SHP77 treated with DMSO at 0.1 percent for 48 hours (cell line): ENCODE measurements at regions not wholly inside any gene's neighbourhood (a gene's known extent, or its start where the extent isn't known, plus 50 kb on each side); places are given as distances from the start of the nearest gene placed in this dataset.

ENCODE experiments used
- DNase-seq: peaks from one replicate; lab custom pipeline; 2025; lab: John Stamatoyannopoulos, UW

DNA sequence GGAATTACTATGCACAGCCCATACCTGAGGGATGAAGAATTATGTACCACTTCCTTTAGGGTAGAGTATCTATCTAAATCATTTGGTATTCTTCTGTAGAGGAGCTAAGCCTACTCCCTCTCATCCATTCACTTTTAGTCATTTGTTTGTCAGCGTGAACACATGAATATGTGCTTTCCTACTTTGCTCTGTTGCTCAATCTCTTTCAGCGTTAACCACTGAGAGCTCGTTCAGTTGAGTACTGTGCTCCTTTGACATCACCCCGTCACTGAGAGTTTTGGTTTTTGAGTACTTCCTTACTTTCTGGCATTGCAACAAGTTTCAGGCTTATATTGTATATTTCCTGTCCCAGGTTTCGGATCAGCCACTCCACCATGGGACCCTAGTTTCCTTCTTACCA is 700.6 kb downstream of the NLGN4X start:
- no peak for DNase-seq

DNA sequence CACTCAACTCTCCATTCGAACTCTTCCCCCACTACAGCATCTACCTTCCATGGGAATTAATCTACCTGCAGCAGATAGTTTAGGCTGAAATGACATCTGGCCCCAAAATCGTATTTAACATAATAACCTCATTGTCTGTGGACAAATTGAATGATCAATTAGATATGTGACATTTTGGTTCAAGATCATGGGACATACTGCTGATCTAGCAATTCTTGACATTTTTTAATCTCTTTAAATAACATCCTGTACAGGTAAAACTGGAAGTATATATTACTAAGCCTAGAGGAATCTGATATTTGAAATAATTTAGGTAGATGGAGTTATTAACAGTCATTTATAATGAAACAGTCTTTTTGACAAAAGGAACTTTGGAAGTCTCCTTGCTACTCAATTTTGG is 702.5 kb downstream of the NLGN4X start:
- no peak for DNase-seq

DNA sequence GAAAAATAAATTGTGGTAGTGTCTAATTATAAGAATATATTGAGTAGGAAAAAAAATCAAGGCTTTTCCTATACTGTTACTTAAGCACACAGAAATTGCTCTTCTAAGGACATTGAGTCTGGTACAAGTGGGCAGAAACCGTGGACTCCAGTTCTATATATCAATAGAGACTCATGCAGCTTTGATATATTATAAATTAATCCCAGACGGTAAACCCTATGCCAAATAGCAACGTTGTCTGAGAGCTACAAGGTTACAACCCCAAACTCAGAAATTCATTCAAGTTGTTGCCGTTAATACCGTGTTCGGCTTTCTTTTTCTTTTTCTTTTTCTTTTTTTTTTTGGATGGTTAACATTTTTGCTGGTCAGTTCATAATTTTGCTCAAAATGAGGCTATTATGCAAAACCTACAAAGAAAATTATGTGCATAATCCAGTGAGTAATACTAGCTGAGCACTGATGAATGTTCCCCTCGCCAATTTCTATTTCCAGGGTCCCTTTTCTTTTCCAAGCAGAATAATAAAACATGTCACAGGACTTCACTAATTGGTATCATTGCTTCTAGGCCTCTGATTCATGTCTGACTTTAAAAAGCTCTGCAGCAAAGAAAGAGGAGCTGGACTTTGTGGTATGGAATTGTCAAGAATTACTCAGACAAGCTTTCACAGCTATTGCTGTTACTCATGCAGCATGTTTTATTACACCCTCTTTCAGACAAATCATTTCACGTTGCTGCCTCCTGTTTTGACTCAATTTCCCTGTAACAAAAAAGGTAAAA is 737.7 kb downstream of the NLGN4X start:
- no peak for DNase-seq

DNA sequence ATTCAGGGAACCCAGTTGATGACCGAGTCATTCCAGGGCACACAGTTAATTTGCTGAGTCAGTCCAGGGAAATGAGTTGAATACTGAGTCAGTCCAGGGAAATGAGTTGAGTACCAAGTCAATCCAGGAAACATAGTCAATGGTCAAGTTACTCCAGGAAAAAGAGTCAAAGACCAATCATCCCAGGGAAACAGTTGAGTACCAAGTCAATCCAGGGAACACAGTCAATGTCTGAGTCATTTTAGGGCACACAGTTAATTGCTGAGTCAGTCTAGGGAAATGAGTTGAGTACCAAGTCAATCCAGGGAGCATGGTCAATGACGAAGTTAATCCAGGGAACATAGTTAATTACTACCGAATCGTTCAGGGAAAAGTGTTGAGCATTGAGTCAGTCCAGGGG is 754.4 kb downstream of the NLGN4X start:
- DNase-seq: no peak

DNA sequence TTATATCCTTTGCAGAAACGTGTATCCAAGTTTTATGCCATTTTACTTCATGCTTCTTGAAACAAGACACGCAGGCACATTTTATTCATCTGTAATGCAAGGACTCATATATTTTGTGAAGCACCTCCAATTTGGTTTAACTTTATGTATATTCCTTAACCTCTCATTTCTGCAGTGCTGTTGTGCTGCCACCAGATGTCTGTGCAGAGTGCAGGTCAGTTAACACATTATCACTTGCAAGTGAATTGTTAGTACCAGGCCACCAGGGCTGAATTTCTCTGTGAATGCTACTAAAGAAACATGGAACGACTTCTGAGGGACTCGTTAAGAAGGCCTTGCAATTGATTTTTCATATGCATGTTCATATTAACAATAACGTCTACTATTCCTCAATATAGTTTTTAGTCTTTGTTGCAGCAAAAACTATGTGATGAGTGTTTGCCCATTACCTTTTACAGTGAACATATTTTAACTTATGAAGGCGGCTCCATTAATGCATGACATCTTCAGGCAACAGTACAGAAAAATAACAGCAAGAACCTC is 770.3 kb downstream of the NLGN4X start:
- no peak for DNase-seq

DNA sequence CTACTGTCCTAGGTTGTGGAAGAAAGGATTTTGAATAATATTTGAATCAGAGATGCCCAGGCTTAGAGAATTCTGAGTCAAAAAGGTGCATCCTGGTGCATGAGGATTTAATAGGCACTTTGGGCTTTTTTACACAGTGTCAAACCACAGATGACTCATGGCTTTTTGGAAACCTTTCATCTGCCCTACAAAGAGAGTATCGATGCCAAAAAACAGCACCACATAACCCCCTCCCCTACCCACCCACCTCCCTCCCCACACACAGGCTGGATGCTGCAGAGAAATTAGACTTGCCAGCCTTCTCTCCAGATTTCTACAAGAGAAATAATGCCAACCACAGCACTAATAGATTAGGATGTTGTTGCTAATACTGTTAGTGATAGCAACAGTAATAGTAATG is 779.3 kb downstream of the NLGN4X start:
- no peak for DNase-seq

DNA sequence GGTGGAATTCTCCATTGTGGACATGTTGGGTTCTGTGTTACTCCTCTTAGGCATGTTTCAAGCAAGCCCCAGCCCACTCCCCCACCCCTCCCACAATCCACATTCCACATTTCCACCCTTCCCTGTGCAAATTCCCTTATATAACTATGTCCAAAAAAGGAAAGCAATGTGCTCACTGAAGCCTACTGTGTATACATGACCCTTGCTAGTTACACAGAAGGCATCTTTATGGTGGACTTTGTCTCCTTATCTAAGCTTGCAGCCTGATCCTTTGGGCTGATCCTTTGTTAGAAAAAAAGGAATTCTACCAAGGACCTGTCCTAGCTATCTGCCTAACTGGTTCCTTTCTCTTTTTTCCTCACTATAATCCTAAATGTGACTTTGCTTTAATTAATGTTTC is 796.8 kb downstream of the NLGN4X start:
- no peak for DNase-seq

DNA sequence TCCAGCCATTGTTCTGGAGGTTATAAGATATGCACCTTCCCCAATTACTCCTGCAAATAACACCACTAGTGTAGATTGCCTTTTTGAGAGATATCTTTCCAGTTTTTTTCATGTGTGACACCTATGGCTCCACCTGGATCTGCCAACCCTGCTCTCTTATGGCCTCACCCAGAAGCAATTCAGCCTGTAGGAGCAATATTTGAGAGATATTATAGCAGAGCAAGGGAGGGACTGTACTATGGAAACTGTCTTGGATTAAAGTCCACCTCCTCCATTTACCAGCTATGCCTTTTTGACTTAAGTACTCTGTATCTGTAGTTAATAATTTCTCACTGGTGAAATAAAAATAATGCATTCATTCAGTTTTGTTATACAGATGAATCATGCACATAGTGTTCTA is 803.5 kb downstream of the NLGN4X start:
- no peak for DNase-seq

DNA sequence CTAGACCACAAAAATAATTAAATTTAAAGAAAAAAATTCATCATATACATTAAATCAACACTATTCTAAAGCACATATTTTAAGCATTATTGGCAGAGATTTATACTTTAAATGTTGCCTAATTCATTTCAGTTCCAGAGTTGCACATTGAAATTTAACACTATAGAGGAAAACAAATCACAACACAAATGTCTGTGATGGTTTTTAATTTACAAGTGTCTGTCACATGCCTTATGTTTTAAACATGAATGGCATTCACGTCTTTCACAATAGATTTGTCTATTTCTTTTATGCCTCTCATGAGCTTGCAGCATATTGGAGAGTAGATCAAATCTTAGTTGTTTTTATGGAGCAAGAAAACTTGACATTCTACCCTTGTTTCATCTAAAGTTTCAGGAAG is 811.3 kb downstream of the NLGN4X start:
- DNase-seq: no peak

DNA sequence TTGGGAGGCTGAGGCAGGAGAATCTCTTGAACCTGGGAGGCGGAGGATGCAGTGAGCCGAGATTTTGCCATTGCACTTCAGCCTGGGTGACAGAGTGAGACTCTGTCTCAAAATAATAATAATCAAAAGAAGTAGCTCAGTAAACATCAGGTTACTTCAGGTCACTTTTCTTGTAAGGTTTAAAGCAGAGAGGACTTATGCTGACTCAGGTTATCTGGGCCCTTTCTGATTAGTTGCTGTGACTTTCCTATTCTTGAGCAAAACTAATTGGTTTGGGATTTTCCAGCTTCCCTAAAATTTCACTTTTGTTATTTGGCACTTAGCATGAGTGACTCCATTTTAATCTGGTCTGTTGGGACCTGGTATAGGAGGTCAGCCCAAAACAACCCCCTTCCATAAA is 812.9 kb downstream of the NLGN4X start:
- DNase-seq: no peak

DNA sequence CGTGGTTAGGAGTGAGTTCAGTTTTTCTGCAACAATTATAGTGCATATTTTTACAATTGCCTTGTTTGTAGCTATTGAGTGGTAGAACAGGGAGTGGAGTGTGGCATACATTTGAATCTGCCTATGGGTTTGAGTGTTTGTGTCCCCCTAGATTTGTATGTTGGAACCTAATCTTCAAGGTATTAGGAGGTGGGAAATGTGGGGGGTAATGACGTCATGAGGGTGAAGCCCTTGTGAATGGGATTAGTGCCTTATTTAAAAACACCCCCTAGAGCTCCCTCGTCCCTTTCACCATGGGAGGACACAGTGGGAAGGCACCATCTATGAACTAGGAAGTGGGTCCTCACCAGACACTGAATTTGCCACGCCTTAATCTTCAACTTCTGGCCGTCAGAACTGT is 819.6 kb downstream of the NLGN4X start:
- DNase-seq: no peak

DNA sequence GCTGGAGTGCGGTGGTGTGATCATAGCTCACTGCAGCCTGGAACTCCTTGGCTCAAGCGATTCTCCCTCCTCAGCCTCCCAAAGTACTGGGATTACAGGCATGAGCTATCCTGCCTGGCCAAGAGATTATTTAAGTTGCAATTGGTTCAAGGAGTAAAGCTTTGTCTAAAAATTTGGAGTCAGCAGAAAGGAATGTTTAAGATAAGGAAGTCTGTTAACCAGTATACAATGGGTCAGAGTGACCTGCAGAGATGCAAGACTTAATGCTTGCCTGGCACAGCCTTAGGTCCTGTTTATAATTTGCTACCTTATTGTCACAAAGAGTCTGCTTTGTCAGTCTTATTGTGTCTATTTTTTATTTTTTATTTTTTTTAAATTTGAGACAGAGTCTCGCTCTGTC is 826.2 kb downstream of the NLGN4X start:
- no peak for DNase-seq

DNA sequence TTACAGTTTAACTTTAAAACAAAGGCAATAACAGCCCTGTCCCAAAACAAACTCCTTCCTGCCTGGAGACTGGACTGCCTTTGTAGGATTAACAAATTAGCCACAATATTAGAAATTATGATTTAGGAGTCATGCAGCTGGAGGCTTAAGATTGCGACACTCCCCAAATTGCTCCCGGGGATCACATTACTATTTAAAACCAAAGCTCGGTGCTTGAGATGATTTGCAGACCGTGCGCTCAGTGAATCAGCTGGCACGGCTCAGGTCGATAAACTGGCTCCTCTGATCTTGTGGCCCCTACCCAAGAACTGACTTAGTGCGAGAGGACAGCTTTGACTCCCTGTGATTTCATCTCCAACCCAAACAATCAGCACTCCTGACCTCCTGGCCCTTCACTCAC is 829.3 kb downstream of the NLGN4X start:
- no peak for DNase-seq

DNA sequence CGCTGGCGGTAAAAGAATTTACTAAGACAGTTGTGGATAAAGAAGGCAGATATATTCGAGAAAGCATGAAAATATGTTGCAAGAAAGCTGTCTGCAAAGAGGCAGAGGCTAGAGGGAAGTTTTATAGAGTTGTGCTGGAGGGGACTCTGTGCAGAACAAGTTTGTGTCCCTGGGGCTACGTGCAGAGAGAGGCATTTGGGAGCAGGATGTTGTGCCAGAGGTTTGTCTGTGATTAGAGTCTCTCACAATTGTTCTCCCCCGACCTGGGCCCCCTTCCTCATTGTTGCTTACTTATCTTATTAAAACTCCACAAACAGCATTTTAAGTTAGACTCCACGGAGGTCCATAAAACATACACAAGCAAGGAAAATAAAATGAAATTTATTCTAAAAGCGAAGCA is 831.3 kb downstream of the NLGN4X start:
- DNase-seq: no peak

DNA sequence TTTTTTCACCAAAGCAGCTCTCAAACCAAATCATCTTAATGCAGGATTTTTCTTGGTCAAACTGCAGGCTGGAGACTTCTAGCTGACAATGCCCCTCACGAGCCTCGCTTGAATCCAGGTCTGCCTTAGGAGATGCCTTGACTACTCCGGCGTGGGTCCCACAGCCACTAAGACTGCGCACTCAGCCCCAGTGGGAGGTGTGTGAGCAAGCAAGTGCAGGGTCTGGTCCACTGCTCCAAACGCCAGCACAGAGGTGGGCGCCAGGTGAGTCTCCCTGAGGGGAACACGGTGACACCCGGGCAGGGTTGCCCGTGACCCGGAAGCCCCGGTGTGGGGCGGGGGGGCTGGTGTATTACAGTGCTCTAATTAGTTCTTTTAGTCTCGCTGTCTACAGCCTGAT is 838.3 kb downstream of the NLGN4X start:
- DNase-seq: no peak

DNA sequence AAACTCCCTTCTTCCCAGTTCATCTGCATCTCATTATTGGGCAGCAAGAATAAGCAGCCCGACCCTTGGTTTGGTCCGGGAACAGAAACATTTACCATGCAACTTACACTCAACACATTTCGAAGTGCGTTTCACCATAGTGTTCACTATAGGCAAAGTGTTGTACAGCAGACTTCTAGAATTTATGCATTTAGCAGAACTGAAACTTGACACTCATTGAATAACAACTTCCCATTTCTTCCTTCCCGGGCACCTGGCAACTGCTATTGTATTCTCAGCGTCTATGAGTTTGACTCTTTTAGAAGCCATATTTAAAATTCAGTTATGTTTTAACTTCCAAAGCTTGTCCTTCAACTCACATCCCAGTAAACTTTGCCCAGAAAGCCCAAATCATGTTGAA is 840.6 kb downstream of the NLGN4X start:
- DNase-seq: no peak

DNA sequence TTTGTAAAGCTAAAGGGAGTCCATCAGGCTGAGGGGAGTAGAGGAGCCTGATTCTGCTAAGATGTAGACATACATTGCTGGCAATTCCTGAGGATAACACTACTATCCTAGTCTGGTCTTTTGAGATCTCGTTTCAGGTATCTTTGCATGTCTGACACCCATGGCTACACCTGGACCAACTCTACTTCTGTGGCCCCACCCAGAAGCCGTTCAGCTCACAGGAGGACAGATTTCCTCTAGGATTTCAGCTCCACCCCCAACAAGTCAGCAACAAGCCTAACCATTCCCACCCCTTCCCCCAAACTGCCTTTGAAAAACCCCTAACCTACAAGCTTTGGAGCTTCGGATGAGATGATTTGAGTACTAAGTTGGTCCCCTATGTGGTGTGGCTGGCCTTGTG is 848.2 kb downstream of the NLGN4X start:
- DNase-seq: no peak

DNA sequence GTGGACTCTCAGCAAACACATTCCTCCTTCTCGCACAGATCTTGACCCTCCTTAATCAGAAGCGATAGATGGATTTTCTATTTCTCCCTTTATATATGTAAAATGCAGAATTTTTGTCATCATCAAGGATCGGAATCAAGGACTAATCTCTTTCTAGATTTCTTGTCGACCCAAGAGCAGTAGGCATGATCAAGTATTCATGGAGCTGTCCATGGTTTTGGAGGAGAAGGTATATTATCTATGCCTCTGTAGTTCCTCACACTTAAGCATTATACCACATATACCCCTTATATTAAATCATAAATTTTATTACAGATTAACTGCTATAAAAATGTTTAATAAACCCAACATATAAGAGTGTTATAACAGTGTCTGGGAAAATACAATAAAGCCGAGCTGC is 886.8 kb downstream of the NLGN4X start:
- no peak for DNase-seq

DNA sequence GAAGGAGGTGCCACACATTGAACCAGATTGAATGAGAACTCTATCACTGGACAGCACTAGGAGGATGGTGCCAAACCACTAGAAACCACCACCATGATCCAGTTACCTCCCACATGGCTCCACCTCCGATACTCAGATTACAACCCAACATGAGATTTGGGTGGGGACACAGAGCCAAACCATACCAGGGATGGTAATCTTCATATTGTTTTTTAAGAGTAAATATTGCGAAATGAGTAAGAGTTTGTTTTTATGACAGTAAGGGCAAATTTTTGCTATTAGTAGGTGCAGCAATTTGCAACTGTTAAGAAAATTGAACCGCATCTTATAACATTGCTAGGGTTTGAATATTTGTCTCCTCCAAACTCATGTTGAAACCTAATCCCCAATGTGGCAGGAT is 891.5 kb downstream of the NLGN4X start:
- no peak for DNase-seq

DNA sequence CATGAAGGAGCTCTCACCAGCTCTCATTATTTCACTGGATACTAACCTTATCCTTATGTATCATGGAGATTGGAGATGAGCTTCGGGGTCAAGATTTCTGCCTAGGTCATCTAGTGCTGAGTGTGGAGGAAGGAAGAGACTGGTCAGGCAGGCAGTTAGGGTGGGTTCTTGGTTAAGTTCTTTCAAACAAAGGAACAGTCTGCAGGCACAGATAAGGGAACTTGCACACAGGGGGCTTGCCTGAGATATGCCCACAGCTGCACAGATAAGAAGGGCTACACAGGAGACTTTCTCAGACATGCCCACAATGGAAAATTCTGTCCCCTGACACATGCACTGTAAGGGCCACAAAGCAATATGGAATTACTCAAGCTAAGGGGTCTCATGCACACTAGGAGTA is 904.1 kb downstream of the NLGN4X start:
- no peak for DNase-seq

DNA sequence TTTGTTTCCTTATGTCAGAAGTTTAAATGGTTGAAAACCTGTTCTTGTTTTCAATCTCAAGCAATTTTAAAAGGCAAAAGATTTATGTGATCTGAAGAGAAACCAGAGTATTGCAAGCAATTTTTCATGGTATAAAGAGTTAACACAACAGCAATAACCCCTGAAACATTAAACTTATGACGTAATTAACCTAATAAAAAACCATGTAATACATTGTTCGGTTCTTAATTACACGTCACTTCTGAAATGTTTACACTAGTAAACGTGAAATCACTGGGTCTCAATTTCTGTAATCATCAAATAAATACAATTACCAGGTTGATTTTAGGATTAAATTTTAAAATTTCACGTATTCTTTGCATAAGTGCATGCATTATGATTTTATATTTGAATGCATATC is 914.5 kb downstream of the NLGN4X start:
- DNase-seq: no peak

DNA sequence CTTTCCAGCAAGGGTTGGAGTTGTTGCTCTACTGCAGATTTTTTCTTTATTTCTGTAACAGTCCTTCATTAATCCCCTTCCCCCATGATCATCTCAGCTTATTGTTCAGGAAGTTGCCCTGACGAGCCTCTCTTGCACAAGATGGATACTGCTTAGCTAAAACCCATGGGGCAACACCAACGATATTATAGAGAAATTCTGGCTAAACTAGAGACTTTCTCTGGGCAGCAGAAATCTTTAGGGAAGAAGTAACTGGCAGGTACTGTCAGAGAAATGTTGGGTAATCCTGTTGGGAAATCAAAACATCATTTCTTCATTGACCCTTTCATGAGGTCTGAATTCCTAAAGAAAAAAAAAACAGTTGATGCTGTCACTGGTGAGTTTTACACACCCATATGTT is 921.3 kb downstream of the NLGN4X start:
- DNase-seq: no peak

DNA sequence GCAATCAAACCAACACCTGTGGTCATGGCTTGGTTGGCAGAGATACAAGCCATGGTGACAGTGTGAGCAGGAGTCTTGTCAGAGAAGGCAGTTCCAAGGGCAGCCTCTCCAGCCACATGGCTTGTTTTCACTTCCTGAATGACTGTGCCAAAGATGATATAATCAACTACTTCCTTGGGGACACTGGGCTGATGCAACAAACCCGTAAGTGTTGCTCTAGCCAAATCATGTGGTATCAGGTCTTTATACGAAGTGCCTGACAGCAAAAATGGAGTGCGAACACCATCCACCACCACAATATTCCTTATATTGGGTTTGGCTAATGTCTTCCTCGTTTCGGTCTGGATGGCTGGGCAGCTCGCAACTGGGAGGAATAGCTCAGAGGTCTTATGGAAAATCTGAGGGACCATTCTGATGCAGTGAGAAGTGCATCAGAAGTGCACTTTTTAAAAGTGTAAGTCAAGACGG is 922.0 kb downstream of the NLGN4X start:
- no peak for DNase-seq

DNA sequence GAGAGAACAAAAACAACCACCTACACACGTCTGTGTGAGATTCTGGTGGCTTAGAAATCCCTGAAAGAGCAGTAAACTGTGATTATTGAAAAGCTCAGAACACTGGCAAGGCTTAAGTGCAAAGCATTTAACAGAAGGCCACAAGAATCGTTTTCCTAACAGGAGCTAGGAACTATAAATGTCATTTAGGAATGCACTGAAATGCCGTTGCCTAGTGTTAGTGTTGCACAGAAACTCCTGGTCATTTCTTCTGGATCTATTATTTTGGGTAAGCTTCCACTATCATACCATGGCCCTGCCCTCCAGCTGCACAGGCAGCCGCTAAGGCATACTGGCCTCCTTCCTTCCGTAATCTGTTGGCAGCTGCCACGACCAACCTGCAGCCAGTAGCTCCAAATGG is 923.2 kb downstream of the NLGN4X start:
- no peak for DNase-seq
